Panc1 (cell line): ENCODE measurements at regions not wholly inside any gene's neighbourhood (a gene's known extent, or its start where the extent isn't known, plus 50 kb on each side); places are given as distances from the start of the nearest gene placed in this dataset.

Experiments
- CTCF ChIP-seq: fragments of 450-650 bp; IDR thresholded peaks from 2 replicates; pipeline ENCODE4 v1.5.1; 2017; ENCODE audit warnings: mild to moderate bottlenecking
- POLR2AphosphoS5 ChIP-seq: IDR thresholded peaks from 2 replicates; pipeline ENCODE4 v1.6.1; 2012; ENCODE audit warnings: mild to moderate bottlenecking, low read depth, low read length, moderate library complexity
- REST ChIP-seq, 2 experiments: IDR thresholded peaks; 2 replicates each; pipeline ENCODE4 v1.6.1; 2011 to 2012; ENCODE audit warnings: low read depth in 2 of 2, control low read depth in 1 of 2, low read length in 1 of 2, mild to moderate bottlenecking in 1 of 2, moderate library complexity in 1 of 2; ENCODE audit not compliant: insufficient read depth in 1 of 2
- SIN3A ChIP-seq: IDR thresholded peaks from 2 replicates; pipeline ENCODE4 v1.6.1; 2012; ENCODE audit warnings: low read depth, mild to moderate bottlenecking, low read length, moderate library complexity, borderline replicate concordance; ENCODE audit not compliant: insufficient read depth
- TCF7L2 ChIP-seq: IDR thresholded peaks from 2 replicates; pipeline ENCODE4 v1.6.1; 2011; ENCODE audit warnings: mild to moderate bottlenecking, low read depth, low read length, inconsistent platforms

GRCh38 chr2:184359379-184359778 lies 238.9 kb upstream of the ZNF804A start:
- TF ChIP-seq CTCF (no peak), POLR2AphosphoS5 (no peak), REST (IDR thresholded peaks at IDR 0.05; ENCODE audit: insufficient read depth in 1 of 2, low read depth in 2 of 2, low read length in 1 of 2) (no peak), TCF7L2 (no peak), SIN3A (no peak)
